GM13976 (cell line): ENCODE measurements at regions not wholly inside any gene's neighbourhood (a gene's known extent, or its start where the extent isn't known, plus 50 kb on each side); places are given as distances from the start of the nearest gene placed in this dataset.
"Not testable (repeated sequence)": the region's sequence is repeated elsewhere in the genome, so short reads cannot be mapped to it uniquely, and the experiment has no call there.

ENCODE experiments used
- DNase-seq: peaks from one replicate; pipeline ENCODE4 v3.0.0; 2012; ENCODE audit warnings: low spot score
- CTCF ChIP-seq: IDR thresholded peaks from 2 replicates; pipeline ENCODE4 v1.5.1; 2012; ENCODE audit warnings: borderline replicate concordance, mild to moderate bottlenecking; ENCODE audit not compliant: insufficient read depth; ENCODE audit errors: extremely low read depth, missing control alignments, control extremely low read depth
- in situ Hi-C: fragments of 300-500 bp; cut with MboI; formaldehyde crosslinking; loops from one replicate; pipeline ENCODE4 v1.12.0; 2022; ENCODE audit warnings: low sequenced_read_pairs, mixed read lengths, inconsistent platforms; ENCODE audit not compliant: unreplicated experiment

- TF ChIP-seq CTCF: no peak
- in situ Hi-C loops: loop anchor here (10.0 kb wide), 1 partner anchor 105 kb away; the partner anchor contains the start of gene ACBD5
Measured at GRCh38 chr10:27349987-27350386, 109.4 kb upstream of the ACBD5 start.

DNA sequence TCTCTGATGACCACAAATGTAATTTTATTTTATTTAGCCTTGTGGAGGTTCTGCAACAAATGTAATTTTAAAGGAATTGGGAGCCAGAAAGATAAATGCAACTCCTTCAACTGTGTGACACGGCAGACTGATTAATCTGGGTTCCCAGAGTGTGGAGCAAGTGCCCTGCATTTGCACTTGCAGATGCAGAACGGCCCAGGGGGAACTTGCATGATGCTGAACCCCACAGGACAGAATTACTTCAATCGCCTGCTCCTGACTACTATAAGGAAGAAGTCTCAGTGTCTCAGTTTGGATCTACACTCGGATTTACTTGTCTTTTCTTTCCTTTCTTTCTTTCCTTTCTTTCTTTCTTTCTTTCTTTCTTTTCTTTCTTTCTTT lies 107.2 kb upstream of the ACBD5 start:
- DNase-seq, in situ Hi-C loops: not testable (repeated sequence)

More at GRCh38 chr10:27349987-27350386, 109.4 kb upstream of the ACBD5 start:
- no peak for DNase-seq

- in situ Hi-C loops: no loop called here
- DNase-seq: no peak
- TF ChIP-seq CTCF: no peak
Measured at GRCh38 chr10:27345455-27345920, 104.9 kb upstream of the ACBD5 start.

- DNase-seq: no peak
- in situ Hi-C loops: no loop called here
Measured at GRCh38 chr10:27344568-27345454, 104.2 kb upstream of the ACBD5 start.

GRCh38 chr10:27341001-27341400 lies 100.4 kb upstream of the ACBD5 start:
- DNase-seq: no peak
- in situ Hi-C loops: no loop called here
- TF ChIP-seq CTCF: no peak

More at GRCh38 chr10:27344568-27345454, 104.2 kb upstream of the ACBD5 start:
- no peak for TF ChIP-seq CTCF

GRCh38 chr10:27335246-27335645 lies 94.6 kb upstream of the ACBD5 start:
- in situ Hi-C loops, DNase-seq: not testable (repeated sequence)

GRCh38 chr10:27330074-27330473 lies 89.5 kb upstream of the ACBD5 start:
- TF ChIP-seq CTCF: no peak
- in situ Hi-C loops: no loop called here
- DNase-seq: no peak
